ENCODE measurements at regions not wholly inside any gene's neighbourhood (a gene's known extent, or its start where the extent isn't known, plus 50 kb on each side); places are given as distances from the start of the nearest gene placed in this dataset.

DNA sequence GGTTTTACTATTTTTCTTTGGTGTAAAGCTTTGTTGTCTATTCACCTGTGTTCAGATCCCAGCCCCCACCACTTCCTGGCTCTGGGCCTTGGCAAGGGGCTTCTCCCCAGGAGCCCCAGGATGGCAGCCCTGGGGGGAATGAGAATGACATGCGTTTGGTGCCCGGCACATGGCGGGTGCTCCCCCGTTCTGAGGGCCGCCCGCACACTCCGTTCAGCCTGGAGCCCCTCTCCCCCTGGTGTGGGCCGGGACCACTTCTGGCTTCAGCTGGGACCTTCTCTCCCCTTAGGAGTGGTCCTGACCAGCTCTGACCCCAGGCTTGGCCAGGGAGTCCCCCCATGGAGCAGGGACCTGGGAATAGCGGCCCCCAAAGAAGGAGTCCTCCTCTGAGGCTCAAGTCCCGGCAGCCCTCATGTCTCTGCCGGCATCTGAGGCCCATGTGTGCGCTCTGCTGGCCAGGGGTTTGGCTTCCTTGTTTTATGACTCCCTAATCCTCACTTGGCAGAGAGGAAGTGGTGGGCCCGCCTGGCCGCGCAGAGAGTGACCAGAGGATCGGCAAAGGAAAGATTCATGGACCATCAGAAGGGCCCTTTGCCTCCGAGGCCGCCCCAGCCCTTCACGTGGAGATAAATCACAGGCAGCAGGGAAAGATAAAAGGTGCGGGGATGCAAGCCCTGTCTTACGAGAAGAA, 57.0 kb upstream of the LMX1B start:
- no peak for DNase-seq (ENCODE audit: low spot score)

- peak; percentile 71 for DNase-seq (ENCODE audit: low spot score)
These were observed 55.6 kb upstream of the LMX1B start for GRCh38 chr9:126558051-126558665.

DNA sequence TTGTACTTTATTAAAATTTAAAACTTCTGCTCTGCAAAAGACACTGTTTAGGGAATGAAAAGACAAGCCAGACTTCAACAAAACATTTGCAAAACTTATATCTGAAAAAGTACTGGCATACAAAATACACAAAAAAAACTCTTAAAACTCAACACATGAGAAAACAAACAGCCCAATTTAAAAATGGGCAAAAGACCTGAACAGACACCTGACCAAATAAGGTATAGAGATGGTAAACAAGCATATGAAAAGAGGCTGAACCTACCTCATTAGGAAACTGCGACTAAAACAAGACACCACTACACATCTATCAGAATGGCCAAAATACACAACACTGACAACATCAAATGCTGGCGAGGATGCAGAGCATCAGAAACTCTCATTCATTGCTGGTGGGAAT, 54.4 kb upstream of the LMX1B start:
- no peak for DNase-seq (ENCODE audit: low spot score)

GRCh38 chr9:126561582-126561981, 52.1 kb upstream of the LMX1B start:
- no peak for DNase-seq (ENCODE audit: low spot score)

DNA sequence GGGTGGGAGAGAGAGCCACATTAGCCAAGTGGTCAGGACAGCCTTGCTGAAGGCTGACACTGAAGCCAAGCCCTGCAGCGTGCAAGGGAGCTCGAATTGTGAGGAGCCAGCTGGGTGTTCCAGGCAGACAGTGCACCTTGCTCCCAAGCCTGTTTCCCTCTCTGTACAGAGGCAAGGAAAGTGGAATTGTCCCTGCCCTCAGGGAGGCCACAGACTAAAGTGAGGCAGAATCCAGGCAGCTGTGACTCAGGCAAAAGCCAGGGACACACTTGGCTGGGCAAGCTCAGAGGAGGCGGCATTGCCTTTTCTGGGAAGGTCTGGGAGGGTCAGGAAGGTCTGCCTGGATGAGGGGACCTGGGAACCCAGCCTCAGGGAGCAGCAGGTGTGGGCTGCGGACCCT, 50.2 kb upstream of the LMX1B start:
- DNase-seq (ENCODE audit: low spot score), result no peak
